KMS-11 (cell line): ENCODE measurements at regions not wholly inside any gene's neighbourhood (a gene's known extent, or its start where the extent isn't known, plus 50 kb on each side); places are given as distances from the start of the nearest gene placed in this dataset.

ENCODE experiments used
- H2AFZ ChIP-seq: fragments of 200-600 bp; sonication (generic); 2 replicates; pipeline ENCODE4 v1.6.1; 2016; ENCODE audit warnings: antibody characterized with exemption, mixed run types, low read depth
- H3K27ac ChIP-seq: fragments of 200-600 bp; sonication (generic); 2 replicates; pipeline ENCODE4 v1.6.1; 2016; ENCODE audit warnings: mild to moderate bottlenecking, mixed run types
- H3K27me3 ChIP-seq: fragments of 200-600 bp; sonication (generic); 2 replicates; pipeline ENCODE4 v1.6.1; 2017; ENCODE audit warnings: mild to moderate bottlenecking, low read depth, mixed run types, moderate library complexity; ENCODE audit not compliant: insufficient read depth
- H3K36me3 ChIP-seq: fragments of 200-600 bp; sonication (generic); 2 replicates; pipeline ENCODE4 v1.6.1; 2017; ENCODE audit warnings: mild to moderate bottlenecking, mixed run types; ENCODE audit not compliant: insufficient read depth
- H3K4me1 ChIP-seq: fragments of 200-600 bp; sonication (generic); 2 replicates; pipeline ENCODE4 v1.6.1; 2016; ENCODE audit warnings: mild to moderate bottlenecking, low read depth, mixed run types; ENCODE audit not compliant: poor library complexity, severe bottlenecking
- H3K4me2 ChIP-seq: fragments of 200-600 bp; sonication (generic); 2 replicates; pipeline ENCODE4 v1.7.0; 2016; ENCODE audit warnings: mild to moderate bottlenecking, mixed run types
- H3K4me3 ChIP-seq: fragments of 200-600 bp; sonication (generic); IDR thresholded peaks from 2 replicates; pipeline ENCODE4 v1.6.1; 2017; ENCODE audit warnings: low read depth, low read length, mixed read lengths; ENCODE audit not compliant: insufficient read depth
- H3K79me2 ChIP-seq: fragments of 200-600 bp; sonication (generic); 2 replicates; pipeline ENCODE4 v1.6.1; 2016; ENCODE audit warnings: low read depth, mixed run types; ENCODE audit not compliant: insufficient read depth
- H3K9ac ChIP-seq: fragments of 200-600 bp; sonication (generic); 2 replicates; pipeline ENCODE4 v1.6.1; 2016; ENCODE audit warnings: mild to moderate bottlenecking, mixed run types
- H4K20me1 ChIP-seq: fragments of 200-600 bp; sonication (generic); 2 replicates; pipeline ENCODE4 v1.6.1; 2016; ENCODE audit warnings: mild to moderate bottlenecking, mixed run types; ENCODE audit not compliant: insufficient read depth
- TF ChIP-seq, protein P1 (sequence below): fragments of 200-600 bp; sonication (generic); conservative IDR thresholded peaks from 2 replicates; pipeline ENCODE4 v1.6.1; 2017; ENCODE audit warnings: low read depth, mild to moderate bottlenecking, antibody characterized with exemption, low read length, moderate library complexity, mixed read lengths

- no peak overlapping the region for H3K27ac ChIP-seq
- no peak overlapping the region for H3K9ac ChIP-seq
- TF ChIP-seq, protein P1, sequence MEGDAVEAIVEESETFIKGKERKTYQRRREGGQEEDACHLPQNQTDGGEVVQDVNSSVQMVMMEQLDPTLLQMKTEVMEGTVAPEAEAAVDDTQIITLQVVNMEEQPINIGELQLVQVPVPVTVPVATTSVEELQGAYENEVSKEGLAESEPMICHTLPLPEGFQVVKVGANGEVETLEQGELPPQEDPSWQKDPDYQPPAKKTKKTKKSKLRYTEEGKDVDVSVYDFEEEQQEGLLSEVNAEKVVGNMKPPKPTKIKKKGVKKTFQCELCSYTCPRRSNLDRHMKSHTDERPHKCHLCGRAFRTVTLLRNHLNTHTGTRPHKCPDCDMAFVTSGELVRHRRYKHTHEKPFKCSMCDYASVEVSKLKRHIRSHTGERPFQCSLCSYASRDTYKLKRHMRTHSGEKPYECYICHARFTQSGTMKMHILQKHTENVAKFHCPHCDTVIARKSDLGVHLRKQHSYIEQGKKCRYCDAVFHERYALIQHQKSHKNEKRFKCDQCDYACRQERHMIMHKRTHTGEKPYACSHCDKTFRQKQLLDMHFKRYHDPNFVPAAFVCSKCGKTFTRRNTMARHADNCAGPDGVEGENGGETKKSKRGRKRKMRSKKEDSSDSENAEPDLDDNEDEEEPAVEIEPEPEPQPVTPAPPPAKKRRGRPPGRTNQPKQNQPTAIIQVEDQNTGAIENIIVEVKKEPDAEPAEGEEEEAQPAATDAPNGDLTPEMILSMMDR = no peak
- H3K36me3 ChIP-seq = no peaks in the 10 kb centered on the region
- no peak overlapping the region for H3K4me3 ChIP-seq
- no peaks in the 10 kb centered on the region for H3K27me3 ChIP-seq
- no peaks in the 10 kb centered on the region for H3K79me2 ChIP-seq
- no peak overlapping the region for H2AFZ ChIP-seq
- no peaks in the 10 kb centered on the region for H3K4me1 ChIP-seq
- no peak overlapping the region for H3K4me2 ChIP-seq
- no peaks in the 10 kb centered on the region for H4K20me1 ChIP-seq
These were observed 1094.9 kb downstream of the MAT2B start for GRCh38 chr5:164600274-164600673.

- Histone ChIP-seq H3K4me3 (no peak overlapping the region), H3K4me2 (no peak overlapping the region), H4K20me1 (no peaks in the 10 kb centered on the region), H3K4me1 (no peaks in the 10 kb centered on the region), H3K27me3 (no peaks in the 10 kb centered on the region), H3K27ac (no peak overlapping the region), H2AFZ (no peak overlapping the region), H3K36me3 (no peaks in the 10 kb centered on the region), H3K79me2 (no peaks in the 10 kb centered on the region), H3K9ac (no peak overlapping the region)
- TF ChIP-seq, protein P1 = no peak
These were observed 1095.6 kb downstream of the MAT2B start for GRCh38 chr5:164600929-164601535.

DNA sequence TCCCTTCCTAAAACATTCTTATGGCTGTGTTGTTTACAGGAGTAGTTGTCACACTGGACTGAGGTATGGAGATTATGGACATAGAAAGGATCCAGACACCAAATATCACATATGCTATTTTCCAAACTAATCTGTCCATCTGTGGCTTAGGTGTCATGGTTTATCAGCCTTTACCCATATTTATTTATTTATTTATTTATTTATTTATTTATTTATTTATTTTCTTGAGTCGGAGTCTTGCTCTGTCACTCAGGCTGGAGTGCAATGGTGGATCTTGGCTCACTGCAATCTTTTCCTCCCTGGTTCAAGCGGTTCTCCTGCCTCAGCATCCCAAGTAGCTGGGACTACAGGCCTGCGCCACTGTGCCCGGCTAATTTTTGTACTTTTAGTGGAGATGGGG, 1103.1 kb downstream of the MAT2B start:
- H4K20me1 ChIP-seq = no peaks in the 10 kb centered on the region
- H3K9ac ChIP-seq = no peak overlapping the region
- H3K27ac ChIP-seq = no peak overlapping the region
- H3K36me3 ChIP-seq = no peaks in the 10 kb centered on the region
- no peaks in the 10 kb centered on the region for H3K4me1 ChIP-seq
- no peak overlapping the region for H3K4me3 ChIP-seq
- no peaks in the 10 kb centered on the region for H3K27me3 ChIP-seq
- H2AFZ ChIP-seq = no peak overlapping the region
- no peaks in the 10 kb centered on the region for H3K79me2 ChIP-seq
- no peak overlapping the region for H3K4me2 ChIP-seq
- TF ChIP-seq, protein P1 = no peak

- H3K4me1 ChIP-seq = no peaks in the 10 kb centered on the region
- H3K36me3 ChIP-seq = no peaks in the 10 kb centered on the region
- no peak overlapping the region for H3K9ac ChIP-seq
- H3K79me2 ChIP-seq = no peaks in the 10 kb centered on the region
- H4K20me1 ChIP-seq = no peaks in the 10 kb centered on the region
- H3K27me3 ChIP-seq = no peaks in the 10 kb centered on the region
- no peak overlapping the region for H2AFZ ChIP-seq
- TF ChIP-seq, protein P1 = no peak
- no peak overlapping the region for H3K4me2 ChIP-seq
- H3K4me3 ChIP-seq = no peak overlapping the region
- no peak overlapping the region for H3K27ac ChIP-seq
These were observed 1105.0 kb downstream of the MAT2B start for GRCh38 chr5:164610374-164610773.
